NT2/D1 (cell line): ENCODE measurements at regions not wholly inside any gene's neighbourhood (a gene's known extent, or its start where the extent isn't known, plus 50 kb on each side); places are given as distances from the start of the nearest gene placed in this dataset.
"Not testable (repeated sequence)": the region's sequence is repeated elsewhere in the genome, so short reads cannot be mapped to it uniquely, and the experiment has no call there.

ENCODE experiments used
- DNase-seq: peaks from one replicate; pipeline ENCODE4 v3.0.0-alpha.2; 2011; ENCODE audit warnings: low read depth, low spot score
- H3K27me3 ChIP-seq: 2 replicates; pipeline ENCODE4 v1.6.0; 2011; ENCODE audit warnings: mild to moderate bottlenecking; ENCODE audit not compliant: insufficient read length, insufficient read depth
- H3K36me3 ChIP-seq: 2 replicates; pipeline ENCODE4 v1.6.1; 2011; ENCODE audit warnings: mild to moderate bottlenecking, low read length, mixed read lengths; ENCODE audit not compliant: insufficient read depth, insufficient read length
- H3K4me1 ChIP-seq: 2 replicates; pipeline ENCODE4 v1.5.1; 2011; ENCODE audit not compliant: insufficient read depth, insufficient read length
- H3K4me3 ChIP-seq: 2 replicates; pipeline ENCODE4 v1.5.1; 2011; ENCODE audit warnings: low read depth; ENCODE audit not compliant: insufficient read length
- H3K9ac ChIP-seq: 2 replicates; pipeline ENCODE4 v1.6.0; 2011; ENCODE audit warnings: low read depth; ENCODE audit not compliant: insufficient read length
- H3K9me3 ChIP-seq: 2 replicates; pipeline ENCODE4 v1.5.1; 2011; ENCODE audit warnings: mild to moderate bottlenecking, low read length; ENCODE audit not compliant: insufficient read depth
- SUZ12 ChIP-seq: IDR thresholded peaks from 2 replicates; pipeline ENCODE4 v1.6.1; 2011; ENCODE audit not compliant: insufficient read length, insufficient read depth; ENCODE audit errors: extremely low read depth
- YY1 ChIP-seq: IDR thresholded peaks from 2 replicates; pipeline ENCODE4 v1.6.1; 2011; ENCODE audit not compliant: insufficient read length, insufficient read depth
- ZNF274 ChIP-seq: IDR thresholded peaks from 2 replicates; pipeline ENCODE4 v1.6.1; 2011; ENCODE audit warnings: mild to moderate bottlenecking, low read depth, low read length

GRCh38 chr15:36160351-36160750 lies 419.1 kb upstream of the CDIN1 start:
- no peaks in the 10 kb centered on the region for H3K9me3 ChIP-seq
- no peaks in the 10 kb centered on the region for H3K4me1 ChIP-seq
- TF ChIP-seq ZNF274 (no peak), YY1 (no peak), SUZ12 (no peak)
- H3K4me3 ChIP-seq: no peak overlapping the region
- no peaks in the 10 kb centered on the region for H3K27me3 ChIP-seq
- H3K9ac ChIP-seq: no peak overlapping the region
- no peaks in the 10 kb centered on the region for H3K36me3 ChIP-seq
- DNase-seq: no peak

- no peak for DNase-seq
- no peak for TF ChIP-seq SUZ12
- TF ChIP-seq YY1: no peak
- no peak for TF ChIP-seq ZNF274
Measured at GRCh38 chr15:36161108-36161507, 418.3 kb upstream of the CDIN1 start.

GRCh38 chr15:36161771-36162212 lies 417.6 kb upstream of the CDIN1 start:
- no peaks in the 10 kb centered on the region for H3K4me1 ChIP-seq
- TF ChIP-seq SUZ12: no peak
- no peak for TF ChIP-seq ZNF274
- no peak for TF ChIP-seq YY1
- no peaks in the 10 kb centered on the region for H3K27me3 ChIP-seq
- no peaks in the 10 kb centered on the region for H3K9me3 ChIP-seq
- no peak for DNase-seq
- no peak overlapping the region for H3K4me3 ChIP-seq
- no peaks in the 10 kb centered on the region for H3K36me3 ChIP-seq
- no peak overlapping the region for H3K9ac ChIP-seq

More at GRCh38 chr15:36161108-36161507, 418.3 kb upstream of the CDIN1 start:
- no peak overlapping the region for H3K9ac ChIP-seq
- no peak overlapping the region for H3K4me3 ChIP-seq
- no peaks in the 10 kb centered on the region for H3K27me3 ChIP-seq
- H3K36me3 ChIP-seq: no peaks in the 10 kb centered on the region
- H3K9me3 ChIP-seq: no peaks in the 10 kb centered on the region
- no peaks in the 10 kb centered on the region for H3K4me1 ChIP-seq

- H3K36me3 ChIP-seq, H3K9me3 ChIP-seq, H3K4me1 ChIP-seq, H3K4me3 ChIP-seq, DNase-seq, H3K9ac ChIP-seq, H3K27me3 ChIP-seq: not testable (repeated sequence)
Measured at GRCh38 chr15:36163983-36164382, 415.4 kb upstream of the CDIN1 start.

- no peaks in the 10 kb centered on the region for H3K4me1 ChIP-seq
- DNase-seq: no peak
- H3K27me3 ChIP-seq: no peaks in the 10 kb centered on the region
- H3K36me3 ChIP-seq: no peaks in the 10 kb centered on the region
- no peak for TF ChIP-seq ZNF274
- no peak for TF ChIP-seq SUZ12
- no peak for TF ChIP-seq YY1
- no peak overlapping the region for H3K9ac ChIP-seq
- H3K9me3 ChIP-seq: no peaks in the 10 kb centered on the region
- no peak overlapping the region for H3K4me3 ChIP-seq
Measured at GRCh38 chr15:36172955-36173354, 406.5 kb upstream of the CDIN1 start.

GRCh38 chr15:36175186-36175740 lies 404.2 kb upstream of the CDIN1 start:
- H3K4me3 ChIP-seq: no peak overlapping the region
- no peak for DNase-seq
- H3K4me1 ChIP-seq: no peaks in the 10 kb centered on the region
- no peaks in the 10 kb centered on the region for H3K9me3 ChIP-seq
- H3K36me3 ChIP-seq: no peaks in the 10 kb centered on the region
- TF ChIP-seq SUZ12 (no peak), YY1 (no peak), ZNF274 (no peak)
- no peak overlapping the region for H3K9ac ChIP-seq
- H3K27me3 ChIP-seq: no peaks in the 10 kb centered on the region

- H3K9ac ChIP-seq: no peak overlapping the region
- DNase-seq: no peak
- no peak overlapping the region for H3K4me3 ChIP-seq
- TF ChIP-seq YY1: no peak
- no peak for TF ChIP-seq SUZ12
- TF ChIP-seq ZNF274: no peak
- no peaks in the 10 kb centered on the region for H3K27me3 ChIP-seq
- no peaks in the 10 kb centered on the region for H3K9me3 ChIP-seq
- no peaks in the 10 kb centered on the region for H3K4me1 ChIP-seq
- no peaks in the 10 kb centered on the region for H3K36me3 ChIP-seq
Measured at GRCh38 chr15:36175741-36176291, 403.6 kb upstream of the CDIN1 start.
